ENCODE measurements at regions not wholly inside any gene's neighbourhood (a gene's known extent, or its start where the extent isn't known, plus 50 kb on each side); places are given as distances from the start of the nearest gene placed in this dataset.
"Not testable (repeated sequence)": the region's sequence is repeated elsewhere in the genome, so short reads cannot be mapped to it uniquely, and the experiment has no call there.

GRCh38 chr5:163692091-163692490 is 186.7 kb downstream of the MAT2B start:
- DNase-seq (ENCODE audit: low read depth in 4 of 4, low spot score in 2 of 4): no peak

DNA sequence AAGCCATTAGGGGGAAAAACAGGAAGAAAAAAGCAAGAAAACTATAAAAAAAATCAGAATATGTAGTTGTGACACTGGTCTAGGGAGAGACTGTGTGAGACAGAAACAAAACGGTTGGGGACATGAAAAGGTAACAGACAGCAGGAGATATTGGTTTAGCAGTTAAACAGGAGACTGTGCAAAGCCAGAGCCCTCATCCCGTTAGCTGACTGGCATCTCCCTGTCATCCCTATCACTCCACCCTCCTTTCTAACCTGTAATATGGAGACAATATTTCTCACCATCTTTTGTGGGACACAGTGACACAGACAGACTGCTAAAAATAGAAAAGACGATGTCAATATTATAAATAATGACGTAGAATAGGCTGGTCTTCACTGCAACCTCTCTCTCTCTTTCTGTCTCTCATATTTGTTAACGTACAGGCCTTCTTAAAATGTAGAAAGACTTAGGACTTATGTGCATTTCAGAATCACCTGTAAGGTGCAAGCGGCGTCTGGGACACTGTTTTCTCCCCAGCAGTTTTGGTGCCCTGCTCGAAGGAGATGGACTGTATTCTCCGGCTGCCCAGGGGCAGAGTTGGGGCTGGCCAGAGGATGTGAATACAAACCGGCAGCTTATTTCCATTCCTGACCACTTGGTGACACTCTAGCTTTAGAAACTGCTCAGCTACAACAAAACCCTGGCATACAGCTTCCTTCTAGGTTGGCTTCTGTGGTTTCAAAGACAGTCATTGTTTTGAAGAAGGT is 190.6 kb downstream of the MAT2B start:
- peak; percentile 28 to 78 (median 50) for DNase-seq (ENCODE audit: low read depth in 4 of 4, low spot score in 2 of 4)

- no peak for DNase-seq (ENCODE audit: low read depth in 4 of 4, low spot score in 2 of 4)
Observed at GRCh38 chr5:163696579-163696887, 191.1 kb downstream of the MAT2B start.

DNA sequence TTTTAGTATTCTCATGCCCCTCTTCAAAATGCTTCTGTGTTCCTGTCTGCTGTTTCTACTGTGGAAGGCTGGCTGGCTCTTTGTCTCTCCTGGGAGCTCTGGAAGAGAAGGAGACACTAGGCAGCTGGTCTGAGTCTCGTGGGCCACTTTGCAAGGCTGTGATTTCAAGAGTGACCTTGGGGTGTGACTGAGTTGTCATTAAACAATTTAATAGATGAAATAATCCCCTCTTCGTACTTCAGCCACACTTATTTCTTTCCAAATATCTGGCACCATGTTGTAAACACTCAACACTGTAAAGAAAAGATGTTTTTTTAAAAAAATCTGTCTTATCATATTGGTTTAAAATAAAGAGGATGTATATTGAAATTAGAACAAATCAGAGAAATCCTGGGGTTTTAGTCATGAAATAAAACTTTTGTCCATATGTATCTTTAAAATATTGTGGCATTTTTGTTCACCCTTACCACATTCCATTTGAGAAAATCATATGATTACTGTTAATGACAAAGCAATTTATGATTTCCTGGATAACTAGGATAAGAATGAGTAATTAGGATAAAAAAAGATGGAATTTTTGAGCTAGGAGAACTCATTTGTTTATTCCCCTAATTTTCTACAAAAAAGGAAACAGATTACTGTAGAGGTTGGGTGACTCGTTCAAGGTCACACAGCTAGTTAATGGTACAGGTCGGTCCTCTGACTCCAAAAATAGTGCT is 200.8 kb downstream of the MAT2B start:
- DNase-seq (ENCODE audit: low read depth in 4 of 4, low spot score in 2 of 4): no peak

DNA sequence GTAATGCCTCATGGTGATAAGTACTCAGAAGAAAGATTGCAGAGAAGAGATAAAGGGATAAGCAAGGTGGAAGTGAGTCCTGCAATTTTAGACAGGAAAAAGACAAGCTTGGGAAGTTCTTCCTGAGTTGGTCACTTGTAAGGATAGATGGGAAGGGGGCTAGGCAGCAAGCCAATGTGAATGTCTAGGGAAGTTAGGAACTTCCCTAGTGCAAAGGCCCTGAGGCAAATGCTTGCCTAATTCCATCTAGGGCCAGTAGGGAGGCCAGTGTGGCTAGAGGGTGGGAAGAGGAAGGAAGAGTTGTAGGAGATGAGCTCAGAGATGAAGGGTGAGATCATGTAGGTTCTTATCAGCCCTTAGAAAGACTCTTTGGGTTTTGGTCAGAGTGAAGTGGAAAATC is 206.6 kb downstream of the MAT2B start:
- no peak for DNase-seq (ENCODE audit: low read depth in 4 of 4, low spot score in 2 of 4)

DNA sequence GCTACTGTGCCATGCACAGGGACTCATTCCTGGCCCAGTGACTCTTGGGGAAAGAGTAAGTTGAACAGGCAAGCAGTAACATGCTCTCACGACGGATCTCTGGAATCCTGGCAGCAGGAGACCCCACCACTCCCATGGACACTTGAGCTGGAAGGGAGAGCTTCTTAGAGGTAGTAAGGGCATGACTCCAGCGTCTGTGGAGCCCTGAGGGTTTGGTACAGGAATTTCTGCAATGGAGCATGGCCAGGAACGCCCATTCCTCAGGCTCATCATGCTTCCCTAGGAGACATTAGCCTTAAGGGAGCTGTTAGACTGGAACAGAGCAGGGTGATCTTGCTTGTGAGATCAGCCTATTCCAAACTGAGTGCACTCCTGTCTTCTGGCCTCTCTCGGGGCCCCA is 212.9 kb downstream of the MAT2B start:
- DNase-seq (ENCODE audit: low read depth in 4 of 4, low spot score in 2 of 4): no peak

DNA sequence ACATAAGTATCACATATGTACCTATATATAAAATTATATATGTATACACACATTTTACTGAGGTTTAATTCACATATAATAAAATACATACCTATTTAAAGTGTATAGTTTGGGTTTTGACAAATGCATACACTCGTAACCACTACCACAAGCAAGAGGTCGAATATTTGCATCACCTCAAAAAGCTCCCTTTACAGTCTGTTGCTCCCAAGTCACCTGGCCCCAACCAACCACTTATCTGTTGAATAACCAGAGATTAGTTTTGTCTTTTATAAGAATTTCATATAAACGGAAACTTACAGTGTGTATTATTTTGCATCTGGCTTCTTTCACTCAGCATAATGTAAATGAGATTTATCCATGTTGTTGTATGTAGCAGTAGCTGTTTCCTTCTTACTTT is 218.9 kb downstream of the MAT2B start:
- no peak for DNase-seq (ENCODE audit: low read depth in 4 of 4, low spot score in 2 of 4)

- no peak for DNase-seq (ENCODE audit: low read depth in 4 of 4, low spot score in 2 of 4)
Observed at GRCh38 chr5:163727028-163727427, 221.6 kb downstream of the MAT2B start.

DNA sequence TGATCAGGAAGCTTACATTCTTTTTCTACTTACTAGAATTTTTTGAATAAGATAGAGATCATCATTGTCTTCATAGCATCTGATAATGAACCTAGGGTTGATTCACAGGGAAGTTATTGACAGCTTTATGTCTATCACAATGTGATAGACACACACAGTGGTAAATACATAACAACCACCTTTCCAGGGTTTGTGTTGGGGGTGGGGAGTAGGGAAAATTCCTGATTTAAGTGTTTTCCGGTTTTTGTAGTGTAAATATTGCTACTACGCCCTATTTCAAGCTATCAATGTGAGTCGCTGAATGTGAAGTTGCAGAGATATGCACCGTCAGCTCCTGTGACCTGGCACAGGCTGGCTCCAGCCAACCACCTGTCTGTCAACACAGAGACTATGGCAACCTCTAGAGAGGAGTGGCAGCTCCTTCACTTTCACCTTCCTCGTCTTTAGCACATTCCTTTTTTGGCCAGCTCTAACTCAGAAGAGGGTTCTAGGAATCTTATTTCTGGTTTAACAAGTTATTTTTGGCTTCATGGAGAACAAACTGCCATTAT is 224.9 kb downstream of the MAT2B start:
- DNase-seq (ENCODE audit: low read depth in 4 of 4, low spot score in 2 of 4): no peak

DNA sequence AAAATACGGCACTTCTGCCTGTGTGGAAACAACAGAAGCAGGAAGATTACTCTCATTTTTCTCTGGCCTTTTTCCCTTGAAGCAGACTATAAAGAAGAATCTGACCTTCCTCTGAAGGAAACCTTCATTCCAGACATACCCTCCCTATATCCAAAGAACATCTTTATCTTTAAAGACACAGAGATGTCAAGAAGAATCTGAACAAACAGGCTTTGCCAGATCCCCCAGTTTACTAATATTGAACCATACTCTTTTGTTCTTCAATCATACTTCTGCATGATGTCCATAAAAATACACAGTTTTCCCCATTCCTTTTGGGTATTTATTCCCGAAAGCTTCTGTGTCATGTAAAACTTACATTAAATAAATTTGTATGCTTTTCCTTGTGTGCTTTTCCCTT is 225.8 kb downstream of the MAT2B start:
- DNase-seq (ENCODE audit: low read depth in 4 of 4, low spot score in 2 of 4): no peak

- DNase-seq (ENCODE audit: low read depth in 4 of 4, low spot score in 2 of 4): no peak
Observed at GRCh38 chr5:163735069-163735468, 229.7 kb downstream of the MAT2B start.

DNA sequence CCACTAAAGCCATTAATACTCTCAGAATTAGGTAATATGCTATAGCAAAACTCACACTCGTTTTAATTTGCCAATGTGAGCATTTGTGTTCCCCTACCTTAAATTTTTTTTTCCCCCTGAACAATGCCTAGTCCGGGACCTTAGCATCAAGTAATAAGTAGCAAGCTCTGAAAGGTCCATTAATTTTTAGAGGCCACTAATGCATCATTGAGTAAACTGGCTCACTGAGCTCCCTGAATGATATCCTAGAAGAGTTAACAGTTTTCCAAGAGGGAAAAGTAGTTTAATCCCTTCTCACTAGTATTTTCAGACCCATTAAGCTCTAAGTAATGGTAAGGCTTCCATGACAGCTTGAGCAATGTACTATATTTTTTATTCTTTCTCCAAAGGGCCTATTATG is 242.2 kb downstream of the MAT2B start:
- DNase-seq (ENCODE audit: low read depth in 4 of 4, low spot score in 2 of 4): no peak

DNA sequence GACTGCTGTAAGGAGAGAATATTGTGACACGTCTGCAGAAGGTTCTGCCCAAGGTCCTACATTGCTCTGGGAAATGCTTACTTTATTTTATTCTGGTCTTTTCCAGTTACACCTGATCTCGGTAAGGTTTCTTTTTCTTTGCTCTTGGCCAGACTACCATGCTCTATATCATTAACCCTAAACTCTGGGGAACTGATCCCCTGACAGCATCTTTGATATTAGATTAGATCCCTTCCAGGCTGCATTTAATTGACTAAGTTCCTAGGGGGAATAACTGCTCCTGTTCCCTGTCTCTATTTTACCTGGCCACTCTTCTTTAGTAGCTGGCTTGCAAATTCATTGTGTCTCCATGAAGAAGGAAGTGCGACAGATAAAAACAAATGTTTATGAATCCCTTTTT is 243.5 kb downstream of the MAT2B start:
- DNase-seq (ENCODE audit: low read depth in 4 of 4, low spot score in 2 of 4): no peak

DNA sequence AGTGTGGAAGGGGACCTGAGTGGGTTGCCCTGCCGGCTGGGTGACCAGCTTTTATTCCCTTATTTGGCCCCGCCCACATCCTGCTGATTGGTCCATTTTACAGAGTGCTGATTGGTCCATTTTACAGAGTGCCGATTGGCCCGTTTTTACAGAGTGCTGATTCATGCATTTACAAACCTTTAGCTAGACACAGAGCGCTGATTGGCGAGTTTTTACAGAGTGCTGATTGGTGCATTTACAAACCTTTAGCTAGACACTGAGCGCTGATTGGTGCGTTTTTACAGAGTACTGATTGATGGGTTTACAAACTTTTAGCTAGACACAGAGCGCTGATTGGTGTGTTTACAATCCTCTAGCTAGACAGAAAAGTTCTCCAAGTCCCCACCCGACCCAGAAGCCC is 245.0 kb downstream of the MAT2B start:
- DNase-seq (ENCODE audit: low read depth in 4 of 4, low spot score in 2 of 4): not testable (repeated sequence)

- no peak for DNase-seq (ENCODE audit: low read depth in 4 of 4, low spot score in 2 of 4)
Observed at GRCh38 chr5:163755505-163755904, 250.1 kb downstream of the MAT2B start.

DNA sequence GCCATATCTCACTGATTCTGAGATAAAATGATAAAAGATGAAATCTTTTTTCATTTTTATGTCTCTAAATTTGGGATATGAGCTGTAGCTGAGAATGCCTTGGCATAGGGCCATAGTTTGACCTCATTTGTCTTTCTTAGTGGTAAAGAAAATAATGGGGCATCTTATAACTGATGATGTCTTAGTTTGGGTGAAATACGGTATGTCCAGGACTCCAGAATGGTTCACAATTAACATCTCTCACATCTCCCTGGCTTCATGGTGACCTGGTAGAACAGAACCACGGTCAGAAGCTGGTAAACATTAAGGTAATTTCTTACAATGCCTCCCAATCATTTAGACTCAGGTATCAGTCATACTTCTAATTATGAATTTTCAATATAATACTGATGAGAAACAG is 250.8 kb downstream of the MAT2B start:
- no peak for DNase-seq (ENCODE audit: low read depth in 4 of 4, low spot score in 2 of 4)

GRCh38 chr5:163757344-163757743 is 251.9 kb downstream of the MAT2B start:
- no peak for DNase-seq (ENCODE audit: low read depth in 4 of 4, low spot score in 2 of 4)

DNA sequence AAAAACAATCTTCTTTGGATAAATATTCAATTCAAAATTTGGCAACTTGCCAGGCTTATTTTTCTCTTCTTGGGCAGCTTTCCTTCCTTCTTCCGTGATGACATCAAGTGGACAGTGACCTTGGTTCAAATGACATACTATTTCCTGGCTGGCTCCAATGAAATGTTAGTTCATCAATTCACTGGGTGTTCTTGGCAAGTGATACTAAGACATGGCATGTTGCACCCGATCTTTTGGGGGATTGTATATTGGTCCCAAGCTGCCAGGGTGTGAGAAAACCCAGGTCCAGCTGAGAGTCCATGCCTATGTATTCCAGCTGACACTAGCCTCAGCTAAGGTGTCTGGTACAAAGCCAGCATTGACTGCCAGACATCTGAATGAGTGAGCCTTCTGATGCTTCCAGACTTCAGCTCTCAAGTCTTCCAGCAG is 252.9 kb downstream of the MAT2B start:
- no peak for DNase-seq (ENCODE audit: low read depth in 4 of 4, low spot score in 2 of 4)

GRCh38 chr5:163759000-163759704 is 253.7 kb downstream of the MAT2B start:
- no peak for DNase-seq (ENCODE audit: low read depth in 4 of 4, low spot score in 2 of 4)

DNA sequence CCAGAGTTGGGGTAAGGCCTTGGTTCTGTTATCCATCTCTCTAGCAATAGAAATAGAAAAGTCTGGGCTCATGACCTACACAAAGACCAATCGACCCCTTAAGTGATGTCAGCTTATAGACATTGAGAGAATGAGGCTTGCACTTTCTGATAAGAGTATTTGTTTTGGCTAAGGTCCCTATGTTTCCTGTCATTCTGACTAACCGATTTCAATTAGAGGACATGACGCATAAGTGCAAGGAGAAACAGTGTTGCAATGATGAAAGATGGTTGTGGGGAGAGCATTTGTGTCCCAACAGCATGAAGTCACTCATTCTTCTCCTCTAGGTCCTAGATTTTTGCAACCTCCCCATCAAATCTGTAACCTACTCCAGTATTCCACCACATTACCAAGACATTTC is 255.1 kb downstream of the MAT2B start:
- no peak for DNase-seq (ENCODE audit: low read depth in 4 of 4, low spot score in 2 of 4)

GRCh38 chr5:163766936-163767670 is 261.7 kb downstream of the MAT2B start:
- DNase-seq (ENCODE audit: low read depth in 4 of 4, low spot score in 2 of 4): no peak

Data from left renal cortex interstitium (tissue), 4 donors.